ENCODE measurements at regions not wholly inside any gene's neighbourhood (a gene's known extent, or its start where the extent isn't known, plus 50 kb on each side); places are given as distances from the start of the nearest gene placed in this dataset.

GRCh38 chr10:88127269-88127668 lies 263.8 kb downstream of the PTEN start:
- no peak for TF ChIP-seq CTCF (IDR thresholded peaks at IDR 0.05; ENCODE audit: insufficient read depth, low read length, missing control alignments)
- H3K4me3 ChIP-seq (ENCODE audit: low read depth, low read length): no peak overlapping the region
- no peak for DNase-seq (ENCODE audit: low read depth, low spot score)
- ChIA-PET CTCF (interaction anchor here (0.6 kb wide), 1 partner anchor 13 kb away, joined by 3 read pairs; no protein-coding TSS in a partner anchor), POLR2A (no interaction called here)

GRCh38 chr10:88127766-88128165 lies 264.3 kb downstream of the PTEN start:
- no peak for DNase-seq (ENCODE audit: low read depth, low spot score)
- H3K4me3 ChIP-seq (ENCODE audit: low read depth, low read length): no peak overlapping the region
- CTCF ChIA-PET: interaction anchor here (0.6 to 1.0 kb wide), 2 partner anchors 14 kb away, joined by 3 read pairs; no protein-coding TSS in a partner anchor
- POLR2A ChIA-PET: no interaction called here
- no peak for TF ChIP-seq CTCF (IDR thresholded peaks at IDR 0.05; ENCODE audit: insufficient read depth, low read length, missing control alignments)

GRCh38 chr10:88129013-88129412 lies 265.6 kb downstream of the PTEN start:
- POLR2A ChIA-PET: no interaction called here
- TF ChIP-seq CTCF (IDR thresholded peaks at IDR 0.05; ENCODE audit: insufficient read depth, low read length, missing control alignments): no peak
- CTCF ChIA-PET: no interaction called here

GRCh38 chr10:88130912-88131311 lies 267.5 kb downstream of the PTEN start:
- H3K4me3 ChIP-seq (ENCODE audit: low read depth, low read length): no peak overlapping the region
- ChIA-PET POLR2A (no interaction called here), CTCF (interaction anchor here (1.0 kb wide), 1 partner anchor 14 kb away, joined by 3 read pairs; no protein-coding TSS in a partner anchor)
- no peak for TF ChIP-seq CTCF (IDR thresholded peaks at IDR 0.05; ENCODE audit: insufficient read depth, low read length, missing control alignments)
- DNase-seq (ENCODE audit: low read depth, low spot score): no peak

More at GRCh38 chr10:88129013-88129412, 265.6 kb downstream of the PTEN start:
- no peak overlapping the region for H3K4me3 ChIP-seq (ENCODE audit: low read depth, low read length)
- DNase-seq (ENCODE audit: low read depth, low spot score): no peak

GRCh38 chr10:88131511-88132139 lies 268.2 kb downstream of the PTEN start:
- POLR2A ChIA-PET: no interaction called here
- no peak for TF ChIP-seq CTCF (IDR thresholded peaks at IDR 0.05; ENCODE audit: insufficient read depth, low read length, missing control alignments)
- no peak for DNase-seq (ENCODE audit: low read depth, low spot score)
- no peak overlapping the region for H3K4me3 ChIP-seq (ENCODE audit: low read depth, low read length)
- CTCF ChIA-PET: no interaction called here

- DNase-seq (ENCODE audit: low read depth, low spot score): no peak
- POLR2A ChIA-PET: no interaction called here
- CTCF ChIA-PET: no interaction called here
- no peak for TF ChIP-seq CTCF (IDR thresholded peaks at IDR 0.05; ENCODE audit: insufficient read depth, low read length, missing control alignments)
- no peak overlapping the region for H3K4me3 ChIP-seq (ENCODE audit: low read depth, low read length)
These were observed 273.3 kb downstream of the PTEN start for GRCh38 chr10:88136712-88137111.
